ENCODE measurements at regions not wholly inside any gene's neighbourhood (a gene's known extent, or its start where the extent isn't known, plus 50 kb on each side); places are given as distances from the start of the nearest gene placed in this dataset.

- TF ChIP-seq POLR2AphosphoS5 (IDR thresholded peaks at IDR 0.05) (no peak), CTCF (IDR thresholded peaks at IDR 0.05) (no peak)
Observed at GRCh38 chr2:90069290-90069894, 1377.9 kb downstream of the RPIA start.
